Natural killer cell (primary cell): ENCODE measurements at regions not wholly inside any gene's neighbourhood (a gene's known extent, or its start where the extent isn't known, plus 50 kb on each side); places are given as distances from the start of the nearest gene placed in this dataset.

Experiments
- ATAC-seq, 3 donors: fragments of 150-1000 bp in 2 of 3; fragments of 200-7000 bp in 1 of 3; cut with Tn5 transposase; 1 replicate in 1 of 3; 2 replicates in 2 of 3; pipeline ENCODE4 v1.10.0; 2021; ENCODE audit warnings: mild to moderate bottlenecking in 2 of 3, moderate library complexity in 2 of 3
- DNase-seq, 2 donors: peaks; one replicate each; pipeline versions ENCODE4 v3.0.0 to v3.0.0-alpha.2; 2013 to 2021; ENCODE audit warnings: mixed read lengths in 1 of 2
- H3K27ac ChIP-seq: one replicate; pipeline ENCODE4 v1.5.1; 2013; ENCODE audit warnings: mild to moderate bottlenecking, low read length
- H3K27me3 ChIP-seq: one replicate; pipeline ENCODE4 v1.6.1; 2013; ENCODE audit warnings: low read length; ENCODE audit not compliant: control insufficient read depth, insufficient read depth
- H3K36me3 ChIP-seq: one replicate; pipeline ENCODE4 v1.6.1; 2013; ENCODE audit warnings: low read length; ENCODE audit not compliant: control insufficient read depth, insufficient read depth
- H3K4me1 ChIP-seq: one replicate; pipeline ENCODE4 v1.6.1; 2013; ENCODE audit warnings: low read length; ENCODE audit not compliant: control insufficient read depth, insufficient read depth
- H3K4me3 ChIP-seq: one replicate; pipeline ENCODE4 v1.5.1; 2013; ENCODE audit warnings: low read length
- H3K9me3 ChIP-seq: one replicate; pipeline ENCODE4 v1.6.1; 2013; ENCODE audit warnings: low read length; ENCODE audit not compliant: control insufficient read depth, insufficient read depth
- H3K27ac Mint-ChIP-seq, 2 donors: one replicate each; pipeline ENCODE4 v1.8.0; 2022; ENCODE audit warnings: mild to moderate bottlenecking in 2 of 2, mixed read lengths in 2 of 2, moderate library complexity in 1 of 2
- H3K27me3 Mint-ChIP-seq, 2 donors: one replicate each; pipeline ENCODE4 v1.8.0; 2022; ENCODE audit warnings: low read depth in 2 of 2, mixed read lengths in 2 of 2
- H3K36me3 Mint-ChIP-seq: one replicate; pipeline ENCODE4 v1.8.0; 2022; ENCODE audit warnings: mixed read lengths
- H3K4me1 Mint-ChIP-seq, 2 donors: one replicate each; pipeline ENCODE4 v1.8.0; 2022; ENCODE audit warnings: mixed read lengths in 2 of 2
- H3K4me3 Mint-ChIP-seq: one replicate; pipeline ENCODE4 v1.8.0; 2022; ENCODE audit warnings: mild to moderate bottlenecking, moderate library complexity, mixed read lengths
- H3K9me3 Mint-ChIP-seq, 2 donors: one replicate each; pipeline ENCODE4 v1.8.0; 2022; ENCODE audit warnings: mixed read lengths in 2 of 2
- CTCF ChIP-seq: fragments of 200-600 bp; IDR thresholded peaks from one replicate; pipeline ENCODE4 v1.8.0; 2022; ENCODE audit warnings: antibody characterized with exemption
- WGBS: methylation state at CpG from one replicate; pipeline ENCODE4 v1.1.7; 2013; ENCODE audit warnings: missing lambda C conversion rate; ENCODE audit not compliant: insufficient coverage; 5-methylcytosine and 5-hydroxymethylcytosine counted together
- intact Hi-C: fragments of 100-400 bp; cut with micrococcal nuclease; formaldehyde crosslinking; loops from one replicate; pipeline ENCODE4 v1.14.2; 2022

GRCh38 chr11:11084337-11084736 lies 226.5 kb upstream of the ZBED5 start:
- DNase-seq = no peak
- TF ChIP-seq CTCF = no peak
- Mint-ChIP-seq H3K36me3 (no peaks in the 10 kb centered on the region), H3K27me3 (peaks cover 23 to 38% of the 10 kb centered on the region in 2 donors), H3K4me3 (no peak overlapping the region), H3K9me3 (no peaks in the 10 kb centered on the region), H3K4me1 (no peaks in the 10 kb centered on the region), H3K27ac (no peak overlapping the region)
- 88% methylated on average over 1 of the region's 1 CpG for WGBS
- H3K4me1 ChIP-seq = no peaks in the 10 kb centered on the region
- intact Hi-C loops = no loop called here
- H3K36me3 ChIP-seq = no peaks in the 10 kb centered on the region
- H3K4me3 ChIP-seq = no peak overlapping the region
- no peak for ATAC-seq
- H3K27me3 ChIP-seq = peaks cover 2% of the 10 kb centered on the region
- H3K9me3 ChIP-seq = no peaks in the 10 kb centered on the region
- H3K27ac ChIP-seq = no peak overlapping the region

GRCh38 chr11:11083441-11083840 lies 225.6 kb upstream of the ZBED5 start:
- H3K27me3 ChIP-seq = peaks cover 2% of the 10 kb centered on the region
- H3K4me3 ChIP-seq = no peak overlapping the region
- Mint-ChIP-seq H3K4me1 (no peaks in the 10 kb centered on the region), H3K9me3 (no peaks in the 10 kb centered on the region), H3K27ac (no peak overlapping the region), H3K36me3 (no peaks in the 10 kb centered on the region), H3K27me3 (peaks cover 25 to 40% of the 10 kb centered on the region in 2 donors), H3K4me3 (no peak overlapping the region)
- 97% methylated on average over 2 of the region's 2 CpGs for WGBS
- no peaks in the 10 kb centered on the region for H3K36me3 ChIP-seq
- no peaks in the 10 kb centered on the region for H3K9me3 ChIP-seq
- ATAC-seq (no peak), DNase-seq (no peak)
- H3K27ac ChIP-seq = no peak overlapping the region
- no peaks in the 10 kb centered on the region for H3K4me1 ChIP-seq
- no peak for TF ChIP-seq CTCF
- intact Hi-C loops = no loop called here

GRCh38 chr11:11082646-11083045 lies 224.8 kb upstream of the ZBED5 start:
- peaks cover 25 to 40% of the 10 kb centered on the region in 2 donors for H3K27me3 Mint-ChIP-seq
- H3K4me3 ChIP-seq = no peak overlapping the region
- H3K9me3 Mint-ChIP-seq = no peaks in the 10 kb centered on the region
- H3K36me3 ChIP-seq = no peaks in the 10 kb centered on the region
- no peak overlapping the region for H3K4me3 Mint-ChIP-seq
- no peaks in the 10 kb centered on the region for H3K4me1 ChIP-seq
- no peak overlapping the region for H3K27ac Mint-ChIP-seq
- H3K4me1 Mint-ChIP-seq = no peaks in the 10 kb centered on the region
- H3K9me3 ChIP-seq = no peaks in the 10 kb centered on the region
- no peak overlapping the region for H3K27ac ChIP-seq
- peaks cover 2% of the 10 kb centered on the region for H3K27me3 ChIP-seq
- TF ChIP-seq CTCF = no peak
- H3K36me3 Mint-ChIP-seq = no peaks in the 10 kb centered on the region
- no peak for ATAC-seq
- no peak for DNase-seq
- intact Hi-C loops = no loop called here

- no peaks in the 10 kb centered on the region for H3K36me3 ChIP-seq
- no peaks in the 10 kb centered on the region for H3K9me3 ChIP-seq
- no peak for ATAC-seq
- no peak for TF ChIP-seq CTCF
- H3K4me3 ChIP-seq = no peak overlapping the region
- H3K27ac Mint-ChIP-seq = no peak overlapping the region
- H3K4me3 Mint-ChIP-seq = no peak overlapping the region
- H3K4me1 Mint-ChIP-seq = no peaks in the 10 kb centered on the region
- intact Hi-C loops = no loop called here
- H3K27me3 ChIP-seq = peaks cover 2% of the 10 kb centered on the region
- H3K9me3 Mint-ChIP-seq = no peaks in the 10 kb centered on the region
- H3K4me1 ChIP-seq = no peaks in the 10 kb centered on the region
- 56% methylated on average over 4 of the region's 4 CpGs for WGBS
- H3K27me3 Mint-ChIP-seq = peaks cover 25 to 40% of the 10 kb centered on the region in 2 donors
- H3K36me3 Mint-ChIP-seq = no peaks in the 10 kb centered on the region
- no peak overlapping the region for H3K27ac ChIP-seq
- no peak for DNase-seq
These were observed 223.9 kb upstream of the ZBED5 start for GRCh38 chr11:11081776-11082175.
